HCT116 (cell line): ENCODE measurements at regions not wholly inside any gene's neighbourhood (a gene's known extent, or its start where the extent isn't known, plus 50 kb on each side); places are given as distances from the start of the nearest gene placed in this dataset.

ENCODE experiments used
- CBX3 ChIP-seq: IDR thresholded peaks from 2 replicates; pipeline ENCODE4 v1.6.1; 2012; ENCODE audit warnings: low read depth
- CEBPB ChIP-seq: IDR thresholded peaks from 2 replicates; pipeline ENCODE4 v1.6.1; 2012; ENCODE audit warnings: low read depth
- CTCF ChIP-seq, 3 experiments: fragments of 200-600 bp in 1 of 3; sonication (generic) in 1 of 3; IDR thresholded peaks in 2 of 3; conservative IDR thresholded peaks in 1 of 3; 2 replicates each; pipeline ENCODE4 v1.5.1; 2012 to 2017; ENCODE audit warnings: low read depth in 2 of 3, low read length in 2 of 3, antibody characterized with exemption in 1 of 3, borderline replicate concordance in 1 of 3, control low read depth in 1 of 3, mild to moderate bottlenecking in 1 of 3, mixed read lengths in 1 of 3, mixed run types in 1 of 3, moderate library complexity in 1 of 3; ENCODE audit not compliant: insufficient read depth in 1 of 3
- EZH2 ChIP-seq: fragments of 200-600 bp; sonication (generic); IDR thresholded peaks from 2 replicates; pipeline ENCODE4 v1.6.1; 2017; ENCODE audit warnings: antibody characterized with exemption, mixed run types
- SIN3A ChIP-seq: IDR thresholded peaks from 2 replicates; pipeline ENCODE4 v1.6.1; 2012; ENCODE audit warnings: low read depth
- ZNF274 ChIP-seq: fragments of 200-500 bp; sonication (Bioruptor generic); IDR thresholded peaks from 2 replicates; pipeline ENCODE4 v1.6.1; 2014; ENCODE audit warnings: mild to moderate bottlenecking, low read depth, low read length, inconsistent platforms

GRCh38 chrX:40304115-40304514, 206.4 kb upstream of the BCOR start:
- TF ChIP-seq CEBPB, result no peak
- TF ChIP-seq CTCF (IDR thresholded peaks at IDR 0.05 in 2 of 3, conservative IDR thresholded peaks at IDR 0.05 in 1 of 3; ENCODE audit: borderline replicate concordance in 1 of 3, insufficient read depth in 1 of 3, low read depth in 2 of 3, low read length in 2 of 3), result no peak
- TF ChIP-seq EZH2, result no peak
- no peak for TF ChIP-seq SIN3A
- no peak for TF ChIP-seq ZNF274
- TF ChIP-seq CBX3, result no peak
